ENCODE measurements at regions not wholly inside any gene's neighbourhood (a gene's known extent, or its start where the extent isn't known, plus 50 kb on each side); places are given as distances from the start of the nearest gene placed in this dataset.

DNA sequence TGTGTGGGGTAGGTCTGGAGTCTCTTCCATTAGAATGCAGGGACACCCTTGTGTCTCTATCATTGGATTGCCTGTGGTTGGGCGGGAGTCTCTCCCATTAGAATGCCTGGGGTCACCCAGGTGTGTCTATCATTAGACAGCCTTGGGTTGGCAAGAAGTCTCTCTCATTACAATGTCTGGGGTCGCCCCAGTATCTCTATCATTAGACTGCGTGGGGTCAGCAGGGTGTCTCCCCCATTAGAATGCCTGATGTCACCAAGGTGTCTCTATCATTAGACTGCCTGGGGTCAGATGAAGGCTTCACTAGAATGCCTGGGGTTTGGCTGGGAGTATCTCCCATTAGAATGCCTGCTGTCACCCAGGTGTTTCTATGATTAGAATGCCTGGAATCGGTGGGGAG is 1539.0 kb downstream of the UQCRFS1 start:
- no peak overlapping the region for H3K4me2 ChIP-seq (ENCODE audit: low read depth, low read length, poor library complexity, severe bottlenecking)
- no peaks in the 10 kb centered on the region for H3K79me2 ChIP-seq (ENCODE audit: insufficient read depth, low read length)
- no peaks in the 10 kb centered on the region for H3K4me1 ChIP-seq (ENCODE audit: insufficient read depth, low read length, poor library complexity, severe bottlenecking)
- H3K27me3 ChIP-seq (ENCODE audit: insufficient read depth, low read length, poor library complexity, severe bottlenecking), result no peaks in the 10 kb centered on the region
- no peak overlapping the region for H3K4me3 ChIP-seq (ENCODE audit: low read length, poor library complexity, severe bottlenecking)
- H3K9ac ChIP-seq (ENCODE audit: low read depth, low read length, poor library complexity, severe bottlenecking), result no peak overlapping the region
- no peaks in the 10 kb centered on the region for H3F3A ChIP-seq (ENCODE audit: low read depth)
- no peaks in the 10 kb centered on the region for H3K36me3 ChIP-seq (ENCODE audit: insufficient read depth, low read length)
- H3K9me3 ChIP-seq (ENCODE audit: insufficient read depth, low read depth, low read length), result peaks cover 30% of the 10 kb centered on the region; the same call in 1 of the 2 replicates
- no peaks in the 10 kb centered on the region for H4K20me1 ChIP-seq (ENCODE audit: insufficient read depth, low read length, poor library complexity, severe bottlenecking)
- TF ChIP-seq CTCF (conservative IDR thresholded peaks at IDR 0.05; ENCODE audit: low read length) (no peak), EZH2phosphoT487 (IDR thresholded peaks at IDR 0.05; ENCODE audit: borderline replicate concordance) (no peak)
- H3K9me2 ChIP-seq (replicated peaks; ENCODE audit: low read depth, low read length), result no peaks in the 10 kb centered on the region
- no peak overlapping the region for H2AFZ ChIP-seq (ENCODE audit: low read length)

DNA sequence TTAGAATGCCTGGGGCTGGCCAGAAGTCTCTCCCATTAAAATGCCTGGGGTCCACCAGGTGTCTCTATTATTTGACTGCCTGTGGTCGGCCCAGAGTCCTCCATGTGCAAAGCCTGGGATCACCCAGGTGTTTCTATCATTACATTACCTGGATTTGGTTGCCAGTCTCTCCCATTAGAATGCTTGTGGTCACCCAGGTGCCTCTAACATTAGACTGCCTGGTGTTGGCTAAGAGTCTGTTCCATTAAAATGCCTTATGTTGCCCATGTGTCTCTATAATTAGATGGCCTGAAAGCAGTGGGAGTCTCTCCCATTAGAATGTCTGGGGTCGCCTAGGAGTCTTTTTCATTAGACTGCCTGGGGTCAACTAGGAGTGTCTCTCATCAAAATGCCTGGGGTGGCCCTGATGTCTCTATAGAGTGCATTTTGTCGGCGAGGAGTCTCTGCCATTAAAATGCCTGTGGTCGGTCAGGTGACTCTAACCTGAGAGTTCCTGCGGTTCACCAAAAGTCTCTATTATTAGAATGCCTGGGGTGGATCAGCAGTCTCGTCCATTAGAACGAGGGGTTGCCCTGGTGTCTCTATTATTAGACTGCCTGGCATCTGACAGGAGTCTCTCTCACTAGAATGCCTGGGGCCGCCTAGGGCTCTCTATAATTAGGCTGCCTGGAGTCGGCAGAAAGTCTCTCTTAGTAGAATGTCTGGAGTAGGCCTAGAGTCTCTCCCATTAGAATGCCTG is 1540.5 kb downstream of the UQCRFS1 start:
- no peaks in the 10 kb centered on the region for H4K20me1 ChIP-seq (ENCODE audit: insufficient read depth, low read length, poor library complexity, severe bottlenecking)
- H3K9ac ChIP-seq (ENCODE audit: low read depth, low read length, poor library complexity, severe bottlenecking), result no peak overlapping the region
- H2AFZ ChIP-seq (ENCODE audit: low read length), result no peak overlapping the region
- no peaks in the 10 kb centered on the region for H3K4me1 ChIP-seq (ENCODE audit: insufficient read depth, low read length, poor library complexity, severe bottlenecking)
- no peaks in the 10 kb centered on the region for H3F3A ChIP-seq (ENCODE audit: low read depth)
- H3K4me3 ChIP-seq (ENCODE audit: low read length, poor library complexity, severe bottlenecking), result no peak overlapping the region
- H3K4me2 ChIP-seq (ENCODE audit: low read depth, low read length, poor library complexity, severe bottlenecking), result no peak overlapping the region
- no peaks in the 10 kb centered on the region for H3K9me2 ChIP-seq (replicated peaks; ENCODE audit: low read depth, low read length)
- TF ChIP-seq CTCF (conservative IDR thresholded peaks at IDR 0.05; ENCODE audit: low read length) (no peak), EZH2phosphoT487 (IDR thresholded peaks at IDR 0.05; ENCODE audit: borderline replicate concordance) (no peak)
- H3K27me3 ChIP-seq (ENCODE audit: insufficient read depth, low read length, poor library complexity, severe bottlenecking), result no peaks in the 10 kb centered on the region
- peaks cover 26% of the 10 kb centered on the region; the same call in 1 of the 2 replicates for H3K9me3 ChIP-seq (ENCODE audit: insufficient read depth, low read depth, low read length)
- H3K36me3 ChIP-seq (ENCODE audit: insufficient read depth, low read length), result no peaks in the 10 kb centered on the region
- H3K79me2 ChIP-seq (ENCODE audit: insufficient read depth, low read length), result no peaks in the 10 kb centered on the region

DNA sequence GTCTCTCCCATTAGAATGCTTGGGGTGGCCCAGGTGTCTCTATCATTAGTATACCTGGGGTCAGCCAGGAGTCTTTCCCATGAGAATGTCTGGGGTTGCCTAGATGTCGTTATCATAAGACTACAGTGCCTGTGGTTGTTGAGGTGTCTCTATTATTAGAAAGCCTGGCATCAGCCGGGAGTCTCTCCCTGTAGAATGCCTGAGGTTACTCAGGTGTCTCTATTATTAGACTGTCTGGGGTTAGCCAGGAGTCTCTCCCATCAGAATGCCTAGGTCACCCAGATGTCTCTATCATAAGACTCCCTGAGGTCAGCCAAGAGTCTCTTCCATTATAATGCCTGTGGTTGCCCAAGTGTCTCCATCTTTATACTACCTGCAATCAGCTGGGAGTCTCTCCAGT is 1541.1 kb downstream of the UQCRFS1 start:
- H3F3A ChIP-seq (ENCODE audit: low read depth), result no peaks in the 10 kb centered on the region

More for the DNA sequence above, 1541.1 kb downstream of the UQCRFS1 start:
- H3K9me3 ChIP-seq (ENCODE audit: insufficient read depth, low read depth, low read length), result peaks cover 24% of the 10 kb centered on the region; the same call in 1 of the 2 replicates
- H3K27me3 ChIP-seq (ENCODE audit: insufficient read depth, low read length, poor library complexity, severe bottlenecking), result no peaks in the 10 kb centered on the region
- H3K4me2 ChIP-seq (ENCODE audit: low read depth, low read length, poor library complexity, severe bottlenecking), result no peak overlapping the region
- no peaks in the 10 kb centered on the region for H3K79me2 ChIP-seq (ENCODE audit: insufficient read depth, low read length)
- TF ChIP-seq CTCF (conservative IDR thresholded peaks at IDR 0.05; ENCODE audit: low read length), result no peak
- no peak for TF ChIP-seq EZH2phosphoT487 (IDR thresholded peaks at IDR 0.05; ENCODE audit: borderline replicate concordance)
- no peak overlapping the region for H3K9ac ChIP-seq (ENCODE audit: low read depth, low read length, poor library complexity, severe bottlenecking)
- no peaks in the 10 kb centered on the region for H3K9me2 ChIP-seq (replicated peaks; ENCODE audit: low read depth, low read length)
- no peaks in the 10 kb centered on the region for H3K36me3 ChIP-seq (ENCODE audit: insufficient read depth, low read length)
- H3K4me1 ChIP-seq (ENCODE audit: insufficient read depth, low read length, poor library complexity, severe bottlenecking), result no peaks in the 10 kb centered on the region
- H3K4me3 ChIP-seq (ENCODE audit: low read length, poor library complexity, severe bottlenecking), result no peak overlapping the region
- no peaks in the 10 kb centered on the region for H4K20me1 ChIP-seq (ENCODE audit: insufficient read depth, low read length, poor library complexity, severe bottlenecking)
- H2AFZ ChIP-seq (ENCODE audit: low read length), result no peak overlapping the region

All from Loucy (cell line).